ENCODE measurements at regions not wholly inside any gene's neighbourhood (a gene's known extent, or its start where the extent isn't known, plus 50 kb on each side); places are given as distances from the start of the nearest gene placed in this dataset.

DNA sequence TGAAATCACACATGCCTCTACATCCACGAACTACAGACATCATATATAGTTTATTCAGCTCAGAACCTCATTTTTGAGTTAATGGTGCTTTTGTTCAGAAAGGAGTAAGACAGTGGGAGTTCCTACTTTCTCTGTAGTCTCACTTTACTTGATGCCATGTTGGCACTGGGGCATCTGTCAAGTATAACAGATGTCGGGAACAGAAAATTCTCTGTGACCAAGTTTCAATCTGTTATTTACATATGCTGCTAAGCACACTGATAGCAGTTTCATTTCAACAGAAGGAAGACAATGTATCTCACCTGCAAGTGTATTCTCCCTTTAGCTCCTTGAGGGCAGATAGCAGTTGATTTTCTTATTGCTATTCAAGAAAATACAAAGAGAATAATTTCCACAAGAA, 774.1 kb downstream of the METTL4 start:
- no peak for TF ChIP-seq SPI1 (IDR thresholded peaks at IDR 0.05; ENCODE audit: borderline replicate concordance, low read depth)
- TF ChIP-seq, protein P1, sequence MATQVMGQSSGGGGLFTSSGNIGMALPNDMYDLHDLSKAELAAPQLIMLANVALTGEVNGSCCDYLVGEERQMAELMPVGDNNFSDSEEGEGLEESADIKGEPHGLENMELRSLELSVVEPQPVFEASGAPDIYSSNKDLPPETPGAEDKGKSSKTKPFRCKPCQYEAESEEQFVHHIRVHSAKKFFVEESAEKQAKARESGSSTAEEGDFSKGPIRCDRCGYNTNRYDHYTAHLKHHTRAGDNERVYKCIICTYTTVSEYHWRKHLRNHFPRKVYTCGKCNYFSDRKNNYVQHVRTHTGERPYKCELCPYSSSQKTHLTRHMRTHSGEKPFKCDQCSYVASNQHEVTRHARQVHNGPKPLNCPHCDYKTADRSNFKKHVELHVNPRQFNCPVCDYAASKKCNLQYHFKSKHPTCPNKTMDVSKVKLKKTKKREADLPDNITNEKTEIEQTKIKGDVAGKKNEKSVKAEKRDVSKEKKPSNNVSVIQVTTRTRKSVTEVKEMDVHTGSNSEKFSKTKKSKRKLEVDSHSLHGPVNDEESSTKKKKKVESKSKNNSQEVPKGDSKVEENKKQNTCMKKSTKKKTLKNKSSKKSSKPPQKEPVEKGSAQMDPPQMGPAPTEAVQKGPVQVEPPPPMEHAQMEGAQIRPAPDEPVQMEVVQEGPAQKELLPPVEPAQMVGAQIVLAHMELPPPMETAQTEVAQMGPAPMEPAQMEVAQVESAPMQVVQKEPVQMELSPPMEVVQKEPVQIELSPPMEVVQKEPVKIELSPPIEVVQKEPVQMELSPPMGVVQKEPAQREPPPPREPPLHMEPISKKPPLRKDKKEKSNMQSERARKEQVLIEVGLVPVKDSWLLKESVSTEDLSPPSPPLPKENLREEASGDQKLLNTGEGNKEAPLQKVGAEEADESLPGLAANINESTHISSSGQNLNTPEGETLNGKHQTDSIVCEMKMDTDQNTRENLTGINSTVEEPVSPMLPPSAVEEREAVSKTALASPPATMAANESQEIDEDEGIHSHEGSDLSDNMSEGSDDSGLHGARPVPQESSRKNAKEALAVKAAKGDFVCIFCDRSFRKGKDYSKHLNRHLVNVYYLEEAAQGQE (IDR thresholded peaks at IDR 0.05; ENCODE audit: insufficient replicate concordance, low read depth) = no peak
- no peak for TF ChIP-seq POLR2AphosphoS5 (IDR thresholded peaks at IDR 0.05; ENCODE audit: low read depth)
- TF ChIP-seq, protein P2, sequence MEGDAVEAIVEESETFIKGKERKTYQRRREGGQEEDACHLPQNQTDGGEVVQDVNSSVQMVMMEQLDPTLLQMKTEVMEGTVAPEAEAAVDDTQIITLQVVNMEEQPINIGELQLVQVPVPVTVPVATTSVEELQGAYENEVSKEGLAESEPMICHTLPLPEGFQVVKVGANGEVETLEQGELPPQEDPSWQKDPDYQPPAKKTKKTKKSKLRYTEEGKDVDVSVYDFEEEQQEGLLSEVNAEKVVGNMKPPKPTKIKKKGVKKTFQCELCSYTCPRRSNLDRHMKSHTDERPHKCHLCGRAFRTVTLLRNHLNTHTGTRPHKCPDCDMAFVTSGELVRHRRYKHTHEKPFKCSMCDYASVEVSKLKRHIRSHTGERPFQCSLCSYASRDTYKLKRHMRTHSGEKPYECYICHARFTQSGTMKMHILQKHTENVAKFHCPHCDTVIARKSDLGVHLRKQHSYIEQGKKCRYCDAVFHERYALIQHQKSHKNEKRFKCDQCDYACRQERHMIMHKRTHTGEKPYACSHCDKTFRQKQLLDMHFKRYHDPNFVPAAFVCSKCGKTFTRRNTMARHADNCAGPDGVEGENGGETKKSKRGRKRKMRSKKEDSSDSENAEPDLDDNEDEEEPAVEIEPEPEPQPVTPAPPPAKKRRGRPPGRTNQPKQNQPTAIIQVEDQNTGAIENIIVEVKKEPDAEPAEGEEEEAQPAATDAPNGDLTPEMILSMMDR (IDR thresholded peaks at IDR 0.05; ENCODE audit: insufficient read depth, low read length) = no peak
- no peak for TF ChIP-seq GABPA (IDR thresholded peaks at IDR 0.05; ENCODE audit: low read depth)
- Histone ChIP-seq H3K4me3 (replicated peaks; ENCODE audit: insufficient read depth, low read length) (no peak overlapping the region), H3K27ac (replicated peaks) (no peak overlapping the region), H3K27me3 (ENCODE audit: insufficient read depth, poor library complexity, severe bottlenecking) (no peaks in the 10 kb centered on the region)
- no peak for DNase-seq (ENCODE audit: low read depth in 1 of 2, low spot score in 1 of 2)

DNA sequence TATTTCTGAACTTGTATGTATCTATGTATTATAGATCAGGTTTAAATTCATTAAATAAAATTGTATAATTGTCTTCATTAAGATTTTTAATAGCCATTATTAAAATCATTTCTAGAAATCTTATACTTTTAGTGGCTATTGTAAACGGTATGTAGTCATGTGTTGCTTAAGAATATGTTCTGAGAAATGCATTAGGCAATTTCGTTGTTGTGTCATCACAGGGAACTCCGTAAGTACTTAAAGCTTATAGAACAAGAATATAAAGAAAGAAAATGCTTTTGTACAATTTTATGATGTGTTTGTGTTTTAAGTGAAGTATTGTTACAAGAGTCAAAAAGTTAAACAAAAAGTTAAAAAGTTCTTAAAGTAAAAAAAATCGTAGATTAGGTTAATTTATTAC, 765.8 kb downstream of the METTL4 start:
- H3K27ac ChIP-seq (replicated peaks) = no peak overlapping the region
- DNase-seq (ENCODE audit: low read depth in 1 of 2, low spot score in 1 of 2) = peak; percentile 28 to 34
- no peak for TF ChIP-seq POLR2AphosphoS5 (IDR thresholded peaks at IDR 0.05; ENCODE audit: low read depth)
- TF ChIP-seq, protein P2 (IDR thresholded peaks at IDR 0.05; ENCODE audit: insufficient read depth, low read length) = no peak
- TF ChIP-seq SPI1 (IDR thresholded peaks at IDR 0.05; ENCODE audit: borderline replicate concordance, low read depth) = no peak
- H3K27me3 ChIP-seq (ENCODE audit: insufficient read depth, poor library complexity, severe bottlenecking) = no peaks in the 10 kb centered on the region
- no peak overlapping the region for H3K4me3 ChIP-seq (replicated peaks; ENCODE audit: insufficient read depth, low read length)

DNA sequence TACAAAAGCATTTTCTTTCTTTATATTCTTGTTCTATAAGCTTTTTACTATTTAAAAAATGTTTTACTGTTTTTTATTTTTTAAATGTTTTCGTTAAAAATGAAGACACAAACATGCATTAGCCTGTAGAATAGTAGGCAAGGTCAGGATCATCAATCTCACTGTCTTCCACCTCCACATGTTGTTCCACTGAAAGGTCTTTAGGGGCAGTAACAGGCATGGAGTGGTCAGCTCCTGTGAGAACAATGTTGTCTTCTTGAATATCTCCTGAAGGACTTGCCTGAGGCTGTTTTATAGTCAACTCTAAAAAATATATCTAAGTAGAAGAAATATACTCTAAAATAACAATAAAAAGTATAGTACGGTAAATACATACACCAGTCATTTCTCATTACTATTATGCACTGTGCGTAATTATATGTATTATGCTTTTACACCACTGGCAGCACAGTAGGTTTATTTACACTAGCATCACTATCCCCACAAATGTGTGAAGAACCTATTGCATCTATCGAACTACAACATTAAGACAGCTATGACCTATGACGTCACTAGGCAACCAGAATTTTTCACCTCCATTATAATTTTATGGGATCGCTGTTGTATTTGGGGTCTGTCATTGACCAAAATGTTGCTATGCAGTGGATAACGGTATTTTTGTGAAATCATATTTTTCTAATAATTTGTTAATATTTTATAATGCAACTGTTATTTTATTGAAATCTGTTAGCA, 764.3 kb downstream of the METTL4 start:
- Histone ChIP-seq H3K4me3 (replicated peaks; ENCODE audit: insufficient read depth, low read length) (no peak overlapping the region), H3K27ac (replicated peaks) (no peak overlapping the region), H3K27me3 (ENCODE audit: insufficient read depth, poor library complexity, severe bottlenecking) (no peaks in the 10 kb centered on the region)
- no peak for DNase-seq (ENCODE audit: low read depth in 1 of 2, low spot score in 1 of 2)
- no peak for TF ChIP-seq POLR2AphosphoS5 (IDR thresholded peaks at IDR 0.05; ENCODE audit: low read depth)
- no peak for TF ChIP-seq SPI1 (IDR thresholded peaks at IDR 0.05; ENCODE audit: borderline replicate concordance, low read depth)
- TF ChIP-seq, protein P1 (IDR thresholded peaks at IDR 0.05; ENCODE audit: insufficient replicate concordance, low read depth) = no peak
- TF ChIP-seq, protein P2 (IDR thresholded peaks at IDR 0.05; ENCODE audit: insufficient read depth, low read length) = no peak
- TF ChIP-seq GABPA (IDR thresholded peaks at IDR 0.05; ENCODE audit: low read depth) = no peak

DNA sequence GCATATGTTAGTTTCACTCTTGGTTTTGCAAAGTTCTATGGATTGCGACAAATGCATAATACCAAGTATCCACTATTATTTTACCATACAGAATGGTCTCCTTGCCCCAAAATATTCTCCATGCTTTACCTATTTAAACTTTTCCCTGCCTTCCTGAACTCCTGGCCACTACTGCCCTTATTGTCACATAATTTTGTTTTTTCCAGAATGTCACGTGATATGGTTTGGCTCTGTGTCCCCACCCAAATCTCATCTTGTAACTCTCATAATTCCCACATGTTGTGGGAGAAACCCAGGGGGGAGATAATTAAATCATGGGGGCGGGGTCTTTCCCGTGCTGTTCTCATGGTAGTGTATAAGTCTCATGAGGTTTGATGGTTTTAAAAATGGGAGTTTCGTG, 760.0 kb downstream of the METTL4 start:
- DNase-seq (ENCODE audit: low read depth in 1 of 2, low spot score in 1 of 2) = no peak
- Histone ChIP-seq H3K27me3 (ENCODE audit: insufficient read depth, poor library complexity, severe bottlenecking) (no peaks in the 10 kb centered on the region), H3K4me3 (replicated peaks; ENCODE audit: insufficient read depth, low read length) (no peak overlapping the region), H3K27ac (replicated peaks) (no peak overlapping the region)
- TF ChIP-seq GABPA (IDR thresholded peaks at IDR 0.05; ENCODE audit: low read depth) = no peak
- TF ChIP-seq, protein P2 (IDR thresholded peaks at IDR 0.05; ENCODE audit: insufficient read depth, low read length) = no peak
- TF ChIP-seq, protein P1 (IDR thresholded peaks at IDR 0.05; ENCODE audit: insufficient replicate concordance, low read depth) = no peak
- TF ChIP-seq SPI1 (IDR thresholded peaks at IDR 0.05; ENCODE audit: borderline replicate concordance, low read depth) = no peak
- no peak for TF ChIP-seq POLR2AphosphoS5 (IDR thresholded peaks at IDR 0.05; ENCODE audit: low read depth)

All from HL-60 (cell line).